IMR-90 (cell line): ENCODE measurements at regions not wholly inside any gene's neighbourhood (a gene's known extent, or its start where the extent isn't known, plus 50 kb on each side); places are given as distances from the start of the nearest gene placed in this dataset.

Experiments used
- ATAC-seq: fragments of 200-7000 bp; cut with Tn5 transposase; 2 replicates; pipeline ENCODE4 v1.9.1; 2020; ENCODE audit warnings: low read depth, mild to moderate bottlenecking, moderate library complexity
- BruUV-seq: library from RNA; stranded (reverse); fragments of 400-500 nt; replicated peaks from 2 replicates; lab custom pipeline; 2021; lab: Mats Ljungman, UMichigan
- CTCF ChIA-PET: fragments of 300-600 bp; formaldehyde crosslinking; extraction: SDS; loops from one replicate; lab custom pipeline; 2021; ENCODE audit warnings: antibody characterized with exemption; lab: Yijun Ruan, JAX
- POLR2A ChIA-PET: fragments of 300-600 bp; sonication (Branson Sonifier 250); formaldehyde crosslinking; loops from one replicate; lab custom pipeline; 2022; ENCODE audit warnings: antibody characterized with exemption; ENCODE audit not compliant: unreplicated experiment; lab: Charles Lee
- DNase-seq: peaks from one replicate; pipeline ENCODE4 v3.0.0; 2013
- H2AFZ ChIP-seq: replicated peaks from 2 replicates; pipeline ENCODE3; 2013; ENCODE audit warnings: low read length, mild to moderate bottlenecking; ENCODE audit not compliant: poor library complexity
- H2AK5ac ChIP-seq: 2 replicates; pipeline ENCODE4 v1.6.1; 2013; ENCODE audit warnings: low read depth, low read length, inconsistent platforms
- H2AK9ac ChIP-seq: replicated peaks from 2 replicates; pipeline ENCODE3; 2013; ENCODE audit warnings: mild to moderate bottlenecking, low read depth, low read length, moderate library complexity; ENCODE audit not compliant: poor library complexity
- H2BK120ac ChIP-seq: 2 replicates; pipeline ENCODE4 v1.6.1; 2013; ENCODE audit warnings: low read depth, low read length, inconsistent platforms
- H2BK15ac ChIP-seq: 3 replicates; pipeline ENCODE4 v1.6.1; 2013; ENCODE audit warnings: low read depth, low read length, inconsistent platforms
- H2BK20ac ChIP-seq: 2 replicates; pipeline ENCODE4 v1.6.1; 2013; ENCODE audit warnings: low read depth, mild to moderate bottlenecking, inconsistent platforms, low read length, moderate library complexity
- H2BK5ac ChIP-seq: 2 replicates; pipeline ENCODE4 v1.6.1; 2013; ENCODE audit warnings: mild to moderate bottlenecking, low read depth, low read length, inconsistent platforms; ENCODE audit not compliant: poor library complexity, severe bottlenecking
- H3K14ac ChIP-seq: replicated peaks from 2 replicates; pipeline ENCODE4 v1.6.1; 2013; ENCODE audit warnings: low read depth, low read length, inconsistent platforms
- H3K18ac ChIP-seq: 2 replicates; pipeline ENCODE4 v1.6.1; 2013; ENCODE audit warnings: low read depth, low read length, control low read depth
- H3K23ac ChIP-seq: 2 replicates; pipeline ENCODE4 v1.6.1; 2013; ENCODE audit warnings: low read depth, low read length, inconsistent platforms
- H3K27ac ChIP-seq: 2 replicates; pipeline ENCODE4 v1.5.1; 2013; ENCODE audit warnings: mild to moderate bottlenecking, control low read depth, low read length; ENCODE audit not compliant: insufficient read depth
- H3K27me3 ChIP-seq: 2 replicates; pipeline ENCODE4 v1.6.1; 2013; ENCODE audit warnings: low read length; ENCODE audit not compliant: control insufficient read depth, insufficient read depth
- H3K36me3 ChIP-seq: 2 replicates; pipeline ENCODE4 v1.6.1; 2013; ENCODE audit warnings: low read length, mixed read lengths; ENCODE audit not compliant: control insufficient read depth, insufficient read depth
- H3K4ac ChIP-seq: 2 replicates; pipeline ENCODE4 v1.6.1; 2013; ENCODE audit warnings: low read depth, low read length, inconsistent platforms
- H3K4me1 ChIP-seq: 2 replicates; pipeline ENCODE4 v1.6.1; 2013; ENCODE audit warnings: low read length, mixed read lengths; ENCODE audit not compliant: control insufficient read depth, insufficient read depth
- H3K4me2 ChIP-seq: 2 replicates; pipeline ENCODE4 v1.6.1; 2013; ENCODE audit warnings: low read depth, mild to moderate bottlenecking, control low read depth, low read length, moderate library complexity
- H3K4me3 ChIP-seq: 2 replicates; pipeline ENCODE4 v1.5.1; 2013; ENCODE audit warnings: low read depth, mild to moderate bottlenecking, control low read depth, low read length, moderate library complexity; ENCODE audit not compliant: insufficient read depth
- H3K56ac ChIP-seq: 2 replicates; pipeline ENCODE4 v1.6.1; 2013; ENCODE audit warnings: low read length, inconsistent platforms; ENCODE audit not compliant: insufficient read depth; ENCODE audit errors: extremely low read depth
- H3K79me1 ChIP-seq, 2 experiments: 2 replicates each; pipeline ENCODE4 v1.6.1; 2013; ENCODE audit warnings: low read length in 2 of 2, inconsistent platforms in 1 of 2, low read depth in 1 of 2
- H3K9ac ChIP-seq: 2 replicates; pipeline ENCODE4 v1.6.1; 2013; ENCODE audit warnings: low read depth, low read length, control low read depth
- H3K9me1 ChIP-seq: 2 replicates; pipeline ENCODE4 v1.6.1; 2013; ENCODE audit warnings: low read length, inconsistent platforms; ENCODE audit not compliant: insufficient read depth
- H3K9me3 ChIP-seq: 2 replicates; pipeline ENCODE4 v1.6.1; 2013; ENCODE audit warnings: low read length; ENCODE audit not compliant: control insufficient read depth, insufficient read depth
- H4K20me1 ChIP-seq: 2 replicates; pipeline ENCODE4 v1.6.1; 2013; ENCODE audit warnings: low read length, inconsistent platforms; ENCODE audit not compliant: insufficient read depth
- H4K5ac ChIP-seq: 2 replicates; pipeline ENCODE4 v1.6.1; 2013; ENCODE audit warnings: mild to moderate bottlenecking, low read depth, low read length, control low read depth
- H4K8ac ChIP-seq, 2 experiments: 2 replicates each; pipeline ENCODE4 v1.6.1; 2013; ENCODE audit warnings: low read depth in 2 of 2, low read length in 2 of 2, control low read depth in 1 of 2, inconsistent platforms in 1 of 2
- H4K91ac ChIP-seq: 2 replicates; pipeline ENCODE4 v1.6.1; 2013; ENCODE audit warnings: low read depth, low read length, inconsistent platforms; ENCODE audit not compliant: insufficient read depth
- CHD1 ChIP-seq: IDR thresholded peaks from 2 replicates; pipeline ENCODE4 v1.6.1; 2012; ENCODE audit warnings: low read depth, low read length, improper control_type of control experiment
- FOS ChIP-seq: fragments of 150-350 bp; IDR thresholded peaks from 2 replicates; pipeline ENCODE4 v1.6.1; 2016; ENCODE audit warnings: low read depth, low read length
- MAFK ChIP-seq: IDR thresholded peaks from 2 replicates; pipeline ENCODE4 v1.6.1; 2012; ENCODE audit warnings: low read depth, low read length, improper control_type of control experiment
- NFE2L2 ChIP-seq: fragments of 150-350 bp; IDR thresholded peaks from 2 replicates; pipeline ENCODE4 v1.6.1; 2016; ENCODE audit warnings: low read depth, mild to moderate bottlenecking, low read length
- USF2 ChIP-seq: fragments of 150-350 bp; IDR thresholded peaks from 2 replicates; pipeline ENCODE4 v1.6.1; 2017; ENCODE audit warnings: mild to moderate bottlenecking, antibody characterized with exemption, low read length, low read depth
- WGBS, 2 experiments: methylation state at CpG; one replicate each; pipeline versions ENCODE4 v1.1.5 to v1.1.7; 2013; ENCODE audit warnings: missing lambda C conversion rate in 2 of 2; ENCODE audit not compliant: insufficient read length in 1 of 2; ENCODE audit errors: extremely low coverage in 2 of 2; 5-methylcytosine and 5-hydroxymethylcytosine counted together
- dilution Hi-C: fragments of 300-500 bp; cut with HindIII; formaldehyde crosslinking; loops from one replicate; pipeline ENCODE4 v1.14.3; 2018; ENCODE audit warnings: low sequenced_read_pairs; ENCODE audit not compliant: unreplicated experiment
- in situ Hi-C: fragments of 300-500 bp; cut with MboI; formaldehyde crosslinking; loops from 3 replicates; pipeline ENCODE4 v1.14.3; 2019; ENCODE audit warnings: low sequenced_read_pairs, inconsistent platforms, mixed read lengths
- intact Hi-C: fragments of 100-400 bp; cut with micrococcal nuclease; formaldehyde crosslinking; loops from 2 replicates; pipeline ENCODE4 v1.10.0; 2022

- TF ChIP-seq MAFK (no peak), USF2 (no peak), FOS (no peak), NFE2L2 (no peak), CHD1 (no peak)
- Histone ChIP-seq H3K18ac (no peak overlapping the region), H4K20me1 (no peaks in the 10 kb centered on the region), H3K27ac (no peak overlapping the region), H4K91ac (no peak overlapping the region), H3K4me2 (no peak overlapping the region), H2BK5ac (no peak overlapping the region), H3K27me3 (no peaks in the 10 kb centered on the region), H3K9me1 (no peaks in the 10 kb centered on the region), H2BK120ac (no peak overlapping the region), H2BK15ac (no peak overlapping the region), H3K9me3 (no peaks in the 10 kb centered on the region; the same call in 1 of the 2 replicates), H3K14ac (no peak overlapping the region), H4K5ac (no peak overlapping the region), H3K56ac (no peak overlapping the region), H2AK5ac (no peak overlapping the region), H3K4me1 (no peaks in the 10 kb centered on the region), H2AFZ (no peak overlapping the region), H2BK20ac (no peak overlapping the region), H3K9ac (no peak overlapping the region), H3K4ac (no peak overlapping the region), H3K36me3 (no peaks in the 10 kb centered on the region), H3K79me1 (no peaks in the 10 kb centered on the region), H2AK9ac (no peak overlapping the region), H3K4me3 (no peak overlapping the region), H3K23ac (no peak overlapping the region), H4K8ac (no peak overlapping the region)
- ATAC-seq (no peak), DNase-seq (no peak)
- no CpG with 5 or more reads among the region's 1 CpG for WGBS, 2 experiments
- ChIA-PET CTCF (no interaction called here), POLR2A (interaction anchor here (0.6 kb wide), 1 partner anchor 42 kb away, joined by 3 read pairs; no protein-coding TSS in a partner anchor)
- dilution Hi-C loops (no loop called here), intact Hi-C loops (no loop called here), in situ Hi-C loops (no loop called here)
- BruUV-seq = no TSS peak
These were observed 137.3 kb downstream of the CPEB2 start for GRCh38 chr4:15139599-15139998.
